GM23338 (cell line): ENCODE measurements at regions not wholly inside any gene's neighbourhood (a gene's known extent, or its start where the extent isn't known, plus 50 kb on each side); places are given as distances from the start of the nearest gene placed in this dataset.

Source experiments
- ATAC-seq: fragments of 200-7000 bp; cut with Tn5 transposase; 3 replicates; pipeline ENCODE4 v1.9.1; 2020
- DNase-seq: peaks from one replicate; pipeline ENCODE4 v3.0.0-alpha.2; 2015; ENCODE audit warnings: low spot score
- H2AFZ ChIP-seq: fragments of 200-600 bp; sonication (generic); 2 replicates; pipeline ENCODE4 v1.8.0; 2016; ENCODE audit warnings: antibody characterized with exemption, mild to moderate bottlenecking, moderate library complexity
- H3F3A ChIP-seq: fragments of 200-600 bp; sonication (generic); replicated peaks from 2 replicates; pipeline ENCODE4 v1.8.0; 2017; ENCODE audit warnings: antibody characterized with exemption, mixed run types, low read depth
- H3K27ac ChIP-seq: fragments of 200-600 bp; sonication (generic); 2 replicates; pipeline ENCODE4 v1.6.1; 2016; ENCODE audit warnings: low read depth
- H3K27me3 ChIP-seq: fragments of 200-600 bp; sonication (generic); 2 replicates; pipeline ENCODE4 v1.8.0; 2016; ENCODE audit warnings: mild to moderate bottlenecking, mixed run types, moderate library complexity; ENCODE audit not compliant: insufficient read depth
- H3K36me3 ChIP-seq: fragments of 200-600 bp; sonication (generic); 2 replicates; pipeline ENCODE4 v1.8.0; 2016; ENCODE audit warnings: mild to moderate bottlenecking; ENCODE audit not compliant: insufficient read depth
- H3K4me1 ChIP-seq: fragments of 200-600 bp; sonication (generic); 2 replicates; pipeline ENCODE4 v1.8.0; 2016; ENCODE audit warnings: mild to moderate bottlenecking, moderate library complexity; ENCODE audit not compliant: insufficient read depth
- H3K4me2 ChIP-seq: fragments of 200-600 bp; sonication (generic); 2 replicates; pipeline ENCODE4 v1.7.1; 2017; ENCODE audit warnings: mixed run types
- H3K4me3 ChIP-seq: fragments of 200-600 bp; sonication (generic); 2 replicates; pipeline ENCODE4 v1.6.1; 2016; ENCODE audit warnings: mixed run types
- H3K79me2 ChIP-seq: fragments of 200-600 bp; sonication (generic); replicated peaks from 2 replicates; pipeline ENCODE4 v1.8.0; 2017; ENCODE audit warnings: mild to moderate bottlenecking; ENCODE audit not compliant: insufficient read depth
- H3K9me2 ChIP-seq: fragments of 200-600 bp; sonication (generic); 2 replicates; pipeline ENCODE4 v1.8.0; 2017; ENCODE audit not compliant: insufficient read depth
- H4K20me1 ChIP-seq: fragments of 200-600 bp; sonication (generic); replicated peaks from 2 replicates; pipeline ENCODE4 v1.8.0; 2017; ENCODE audit warnings: mild to moderate bottlenecking; ENCODE audit not compliant: insufficient read depth
- H3K27ac Mint-ChIP-seq: 2 replicates; pipeline ENCODE4 v1.8.0; 2020; ENCODE audit warnings: inconsistent platforms, mild to moderate bottlenecking, moderate library complexity, mixed read lengths
- H3K27me3 Mint-ChIP-seq: 3 replicates; pipeline ENCODE4 v1.8.0; 2022; ENCODE audit warnings: low read depth, mild to moderate bottlenecking, moderate library complexity, mixed read lengths, inconsistent platforms; ENCODE audit not compliant: insufficient read depth, poor library complexity
- H3K36me3 Mint-ChIP-seq: 3 replicates; pipeline ENCODE4 v1.8.0; 2021; ENCODE audit warnings: low read depth, mild to moderate bottlenecking, inconsistent platforms, moderate library complexity, mixed read lengths
- H3K4me1 Mint-ChIP-seq: 3 replicates; pipeline ENCODE4 v1.8.0; 2020; ENCODE audit warnings: mild to moderate bottlenecking, inconsistent platforms, mixed read lengths
- H3K4me3 Mint-ChIP-seq: 3 replicates; pipeline ENCODE4 v1.8.0; 2021; ENCODE audit warnings: moderate library complexity, mild to moderate bottlenecking, inconsistent platforms, mixed read lengths
- H3K9me3 Mint-ChIP-seq: 3 replicates; pipeline ENCODE4 v1.8.0; 2020; ENCODE audit warnings: moderate library complexity, mild to moderate bottlenecking, inconsistent platforms, mixed read lengths
- CREB1 ChIP-seq: fragments of 250-450 bp; sonication (Bioruptor Pico); IDR thresholded peaks from 2 replicates; pipeline ENCODE4 v1.5.0; 2020; ENCODE audit warnings: low read depth, mild to moderate bottlenecking, moderate library complexity
- EZH2 ChIP-seq: fragments of 200-600 bp; sonication (generic); IDR thresholded peaks from one replicate; pipeline ENCODE4 v1.8.0; 2017; ENCODE audit warnings: antibody characterized with exemption, mild to moderate bottlenecking, low read depth; ENCODE audit not compliant: unreplicated experiment
- EZH2phosphoT487 ChIP-seq: fragments of 200-600 bp; sonication (generic); IDR thresholded peaks from one replicate; pipeline ENCODE4 v1.8.1; 2018; ENCODE audit warnings: antibody characterized with exemption; ENCODE audit not compliant: unreplicated experiment
- JUNB ChIP-seq: IDR thresholded peaks from one replicate; pipeline ENCODE4 v1.6.1; 2016; ENCODE audit warnings: antibody characterized with exemption; ENCODE audit not compliant: unreplicated experiment
- NANOG ChIP-seq: IDR thresholded peaks from 2 replicates; pipeline ENCODE4 v1.6.1; 2016; ENCODE audit warnings: antibody characterized with exemption, borderline replicate concordance
- POLR2AphosphoS5 ChIP-seq: IDR thresholded peaks from 2 replicates; pipeline ENCODE4 v1.6.1; 2016; ENCODE audit warnings: antibody characterized with exemption, low read depth
- STAT1 ChIP-seq: IDR thresholded peaks from one replicate; pipeline ENCODE4 v1.6.1; 2016; ENCODE audit warnings: antibody characterized with exemption; ENCODE audit not compliant: unreplicated experiment
- ZNF114 ChIP-seq: fragments of 250-450 bp; sonication (Bioruptor Pico); IDR thresholded peaks from 2 replicates; pipeline ENCODE4 v1.5.0; 2020; ENCODE audit warnings: mild to moderate bottlenecking, moderate library complexity
- ZNF331 ChIP-seq: fragments of 250-450 bp; sonication (Bioruptor Pico); IDR thresholded peaks from 2 replicates; pipeline ENCODE4 v1.5.0; 2020; ENCODE audit warnings: low read depth, mild to moderate bottlenecking, moderate library complexity
- TF ChIP-seq, protein P1 (sequence below): IDR thresholded peaks from 2 replicates; pipeline ENCODE4 v1.6.1; 2016; ENCODE audit warnings: antibody characterized with exemption
- TF ChIP-seq, protein P2 (sequence below): fragments of 250-450 bp; sonication (Bioruptor Pico); IDR thresholded peaks from 2 replicates; pipeline ENCODE4 v1.5.0; 2020; ENCODE audit warnings: mild to moderate bottlenecking, moderate library complexity
- TF ChIP-seq, protein P3 (sequence below): IDR thresholded peaks from one replicate; pipeline ENCODE4 v1.6.1; 2018; ENCODE audit warnings: antibody characterized with exemption; ENCODE audit not compliant: unreplicated experiment
- TF ChIP-seq, protein P4 (sequence below), 2 experiments: fragments of 200-600 bp in 1 of 2; sonication (generic) in 1 of 2; conservative IDR thresholded peaks; 2 replicates each; pipeline versions ENCODE4 v1.5.1 to v1.6.1; 2016 to 2017; ENCODE audit warnings: antibody characterized with exemption in 2 of 2, low read depth in 2 of 2, mild to moderate bottlenecking in 2 of 2, moderate library complexity in 1 of 2

DNA sequence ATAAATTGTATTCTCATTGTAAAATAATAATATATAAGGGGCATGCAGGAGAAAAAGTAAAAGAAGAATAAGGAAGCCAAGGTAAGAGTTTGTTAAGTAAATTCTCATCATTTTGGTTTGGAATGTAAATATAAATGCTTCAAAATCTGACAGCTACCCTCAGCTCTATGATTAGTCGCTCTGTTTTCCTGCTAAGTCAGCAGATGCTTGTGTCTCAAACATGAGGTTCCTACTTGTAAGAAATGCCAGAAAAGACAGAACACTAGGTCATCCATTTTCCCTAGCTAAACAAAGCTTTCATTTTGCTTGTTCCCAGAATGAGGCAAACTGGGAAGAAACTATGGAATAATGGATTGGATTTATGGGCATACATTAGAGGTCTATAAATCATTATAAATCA is 293.1 kb downstream of the DMRTA1 start:
- Histone ChIP-seq H3F3A (no peaks in the 10 kb centered on the region), H3K36me3 (no peaks in the 10 kb centered on the region), H3K9me2 (no peaks in the 10 kb centered on the region), H4K20me1 (no peaks in the 10 kb centered on the region), H2AFZ (no peak overlapping the region), H3K4me3 (no peak overlapping the region), H3K79me2 (no peaks in the 10 kb centered on the region), H3K27ac (no peak overlapping the region), H3K4me2 (no peak overlapping the region), H3K4me1 (no peaks in the 10 kb centered on the region), H3K27me3 (no peaks in the 10 kb centered on the region)
- DNase-seq = no peak
- H3K4me1 Mint-ChIP-seq = no peaks in the 10 kb centered on the region
- TF ChIP-seq, protein P1, sequence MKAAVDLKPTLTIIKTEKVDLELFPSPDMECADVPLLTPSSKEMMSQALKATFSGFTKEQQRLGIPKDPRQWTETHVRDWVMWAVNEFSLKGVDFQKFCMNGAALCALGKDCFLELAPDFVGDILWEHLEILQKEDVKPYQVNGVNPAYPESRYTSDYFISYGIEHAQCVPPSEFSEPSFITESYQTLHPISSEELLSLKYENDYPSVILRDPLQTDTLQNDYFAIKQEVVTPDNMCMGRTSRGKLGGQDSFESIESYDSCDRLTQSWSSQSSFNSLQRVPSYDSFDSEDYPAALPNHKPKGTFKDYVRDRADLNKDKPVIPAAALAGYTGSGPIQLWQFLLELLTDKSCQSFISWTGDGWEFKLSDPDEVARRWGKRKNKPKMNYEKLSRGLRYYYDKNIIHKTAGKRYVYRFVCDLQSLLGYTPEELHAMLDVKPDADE = no peak
- TF ChIP-seq ZNF114 (CRISPR knock-in tag) (no peak), EZH2phosphoT487 (no peak), ZNF331 (CRISPR knock-in tag) (no peak), EZH2 (no peak), JUNB (no peak), CREB1 (CRISPR knock-in tag) (no peak), STAT1 (no peak), NANOG (no peak), POLR2AphosphoS5 (no peak)
- TF ChIP-seq, protein P2, sequence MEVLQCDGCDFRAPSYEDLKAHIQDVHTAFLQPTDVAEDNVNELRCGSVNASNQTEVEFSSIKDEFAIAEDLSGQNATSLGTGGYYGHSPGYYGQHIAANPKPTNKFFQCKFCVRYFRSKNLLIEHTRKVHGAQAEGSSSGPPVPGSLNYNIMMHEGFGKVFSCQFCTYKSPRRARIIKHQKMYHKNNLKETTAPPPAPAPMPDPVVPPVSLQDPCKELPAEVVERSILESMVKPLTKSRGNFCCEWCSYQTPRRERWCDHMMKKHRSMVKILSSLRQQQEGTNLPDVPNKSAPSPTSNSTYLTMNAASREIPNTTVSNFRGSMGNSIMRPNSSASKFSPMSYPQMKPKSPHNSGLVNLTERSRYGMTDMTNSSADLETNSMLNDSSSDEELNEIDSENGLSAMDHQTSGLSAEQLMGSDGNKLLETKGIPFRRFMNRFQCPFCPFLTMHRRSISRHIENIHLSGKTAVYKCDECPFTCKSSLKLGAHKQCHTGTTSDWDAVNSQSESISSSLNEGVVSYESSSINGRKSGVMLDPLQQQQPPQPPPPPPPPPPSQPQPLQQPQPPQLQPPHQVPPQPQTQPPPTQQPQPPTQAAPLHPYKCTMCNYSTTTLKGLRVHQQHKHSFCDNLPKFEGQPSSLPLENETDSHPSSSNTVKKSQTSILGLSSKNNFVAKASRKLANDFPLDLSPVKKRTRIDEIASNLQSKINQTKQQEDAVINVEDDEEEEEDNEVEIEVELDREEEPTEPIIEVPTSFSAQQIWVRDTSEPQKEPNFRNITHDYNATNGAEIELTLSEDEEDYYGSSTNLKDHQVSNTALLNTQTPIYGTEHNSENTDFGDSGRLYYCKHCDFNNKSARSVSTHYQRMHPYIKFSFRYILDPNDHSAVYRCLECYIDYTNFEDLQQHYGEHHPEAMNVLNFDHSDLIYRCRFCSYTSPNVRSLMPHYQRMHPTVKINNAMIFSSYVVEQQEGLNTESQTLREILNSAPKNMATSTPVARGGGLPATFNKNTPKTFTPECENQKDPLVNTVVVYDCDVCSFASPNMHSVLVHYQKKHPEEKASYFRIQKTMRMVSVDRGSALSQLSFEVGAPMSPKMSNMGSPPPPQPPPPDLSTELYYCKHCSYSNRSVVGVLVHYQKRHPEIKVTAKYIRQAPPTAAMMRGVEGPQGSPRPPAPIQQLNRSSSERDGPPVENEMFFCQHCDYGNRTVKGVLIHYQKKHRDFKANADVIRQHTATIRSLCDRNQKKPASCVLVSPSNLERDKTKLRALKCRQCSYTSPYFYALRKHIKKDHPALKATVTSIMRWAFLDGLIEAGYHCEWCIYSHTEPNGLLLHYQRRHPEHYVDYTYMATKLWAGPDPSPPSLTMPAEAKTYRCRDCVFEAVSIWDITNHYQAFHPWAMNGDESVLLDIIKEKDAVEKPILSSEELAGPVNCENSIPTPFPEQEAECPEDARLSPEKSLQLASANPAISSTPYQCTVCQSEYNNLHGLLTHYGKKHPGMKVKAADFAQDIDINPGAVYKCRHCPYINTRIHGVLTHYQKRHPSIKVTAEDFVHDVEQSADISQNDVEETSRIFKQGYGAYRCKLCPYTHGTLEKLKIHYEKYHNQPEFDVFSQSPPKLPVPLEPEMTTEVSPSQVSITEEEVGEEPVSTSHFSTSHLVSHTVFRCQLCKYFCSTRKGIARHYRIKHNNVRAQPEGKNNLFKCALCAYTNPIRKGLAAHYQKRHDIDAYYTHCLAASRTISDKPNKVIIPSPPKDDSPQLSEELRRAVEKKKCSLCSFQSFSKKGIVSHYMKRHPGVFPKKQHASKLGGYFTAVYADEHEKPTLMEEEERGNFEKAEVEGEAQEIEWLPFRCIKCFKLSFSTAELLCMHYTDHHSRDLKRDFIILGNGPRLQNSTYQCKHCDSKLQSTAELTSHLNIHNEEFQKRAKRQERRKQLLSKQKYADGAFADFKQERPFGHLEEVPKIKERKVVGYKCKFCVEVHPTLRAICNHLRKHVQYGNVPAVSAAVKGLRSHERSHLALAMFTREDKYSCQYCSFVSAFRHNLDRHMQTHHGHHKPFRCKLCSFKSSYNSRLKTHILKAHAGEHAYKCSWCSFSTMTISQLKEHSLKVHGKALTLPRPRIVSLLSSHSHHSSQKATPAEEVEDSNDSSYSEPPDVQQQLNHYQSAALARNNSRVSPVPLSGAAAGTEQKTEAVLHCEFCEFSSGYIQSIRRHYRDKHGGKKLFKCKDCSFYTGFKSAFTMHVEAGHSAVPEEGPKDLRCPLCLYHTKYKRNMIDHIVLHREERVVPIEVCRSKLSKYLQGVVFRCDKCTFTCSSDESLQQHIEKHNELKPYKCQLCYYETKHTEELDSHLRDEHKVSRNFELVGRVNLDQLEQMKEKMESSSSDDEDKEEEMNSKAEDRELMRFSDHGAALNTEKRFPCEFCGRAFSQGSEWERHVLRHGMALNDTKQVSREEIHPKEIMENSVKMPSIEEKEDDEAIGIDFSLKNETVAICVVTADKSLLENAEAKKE (CRISPR knock-in tag) = no peak
- TF ChIP-seq, protein P3, sequence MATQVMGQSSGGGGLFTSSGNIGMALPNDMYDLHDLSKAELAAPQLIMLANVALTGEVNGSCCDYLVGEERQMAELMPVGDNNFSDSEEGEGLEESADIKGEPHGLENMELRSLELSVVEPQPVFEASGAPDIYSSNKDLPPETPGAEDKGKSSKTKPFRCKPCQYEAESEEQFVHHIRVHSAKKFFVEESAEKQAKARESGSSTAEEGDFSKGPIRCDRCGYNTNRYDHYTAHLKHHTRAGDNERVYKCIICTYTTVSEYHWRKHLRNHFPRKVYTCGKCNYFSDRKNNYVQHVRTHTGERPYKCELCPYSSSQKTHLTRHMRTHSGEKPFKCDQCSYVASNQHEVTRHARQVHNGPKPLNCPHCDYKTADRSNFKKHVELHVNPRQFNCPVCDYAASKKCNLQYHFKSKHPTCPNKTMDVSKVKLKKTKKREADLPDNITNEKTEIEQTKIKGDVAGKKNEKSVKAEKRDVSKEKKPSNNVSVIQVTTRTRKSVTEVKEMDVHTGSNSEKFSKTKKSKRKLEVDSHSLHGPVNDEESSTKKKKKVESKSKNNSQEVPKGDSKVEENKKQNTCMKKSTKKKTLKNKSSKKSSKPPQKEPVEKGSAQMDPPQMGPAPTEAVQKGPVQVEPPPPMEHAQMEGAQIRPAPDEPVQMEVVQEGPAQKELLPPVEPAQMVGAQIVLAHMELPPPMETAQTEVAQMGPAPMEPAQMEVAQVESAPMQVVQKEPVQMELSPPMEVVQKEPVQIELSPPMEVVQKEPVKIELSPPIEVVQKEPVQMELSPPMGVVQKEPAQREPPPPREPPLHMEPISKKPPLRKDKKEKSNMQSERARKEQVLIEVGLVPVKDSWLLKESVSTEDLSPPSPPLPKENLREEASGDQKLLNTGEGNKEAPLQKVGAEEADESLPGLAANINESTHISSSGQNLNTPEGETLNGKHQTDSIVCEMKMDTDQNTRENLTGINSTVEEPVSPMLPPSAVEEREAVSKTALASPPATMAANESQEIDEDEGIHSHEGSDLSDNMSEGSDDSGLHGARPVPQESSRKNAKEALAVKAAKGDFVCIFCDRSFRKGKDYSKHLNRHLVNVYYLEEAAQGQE = no peak
- TF ChIP-seq, protein P4, sequence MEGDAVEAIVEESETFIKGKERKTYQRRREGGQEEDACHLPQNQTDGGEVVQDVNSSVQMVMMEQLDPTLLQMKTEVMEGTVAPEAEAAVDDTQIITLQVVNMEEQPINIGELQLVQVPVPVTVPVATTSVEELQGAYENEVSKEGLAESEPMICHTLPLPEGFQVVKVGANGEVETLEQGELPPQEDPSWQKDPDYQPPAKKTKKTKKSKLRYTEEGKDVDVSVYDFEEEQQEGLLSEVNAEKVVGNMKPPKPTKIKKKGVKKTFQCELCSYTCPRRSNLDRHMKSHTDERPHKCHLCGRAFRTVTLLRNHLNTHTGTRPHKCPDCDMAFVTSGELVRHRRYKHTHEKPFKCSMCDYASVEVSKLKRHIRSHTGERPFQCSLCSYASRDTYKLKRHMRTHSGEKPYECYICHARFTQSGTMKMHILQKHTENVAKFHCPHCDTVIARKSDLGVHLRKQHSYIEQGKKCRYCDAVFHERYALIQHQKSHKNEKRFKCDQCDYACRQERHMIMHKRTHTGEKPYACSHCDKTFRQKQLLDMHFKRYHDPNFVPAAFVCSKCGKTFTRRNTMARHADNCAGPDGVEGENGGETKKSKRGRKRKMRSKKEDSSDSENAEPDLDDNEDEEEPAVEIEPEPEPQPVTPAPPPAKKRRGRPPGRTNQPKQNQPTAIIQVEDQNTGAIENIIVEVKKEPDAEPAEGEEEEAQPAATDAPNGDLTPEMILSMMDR (conservative IDR thresholded peaks at IDR 0.05; ENCODE audit: low read depth in 2 of 2) = no peak
- H3K27ac Mint-ChIP-seq = no peak overlapping the region
- no peak for ATAC-seq
- H3K36me3 Mint-ChIP-seq = no peaks in the 10 kb centered on the region
- no peak overlapping the region for H3K4me3 Mint-ChIP-seq
- peaks cover 3% of the 10 kb centered on the region for H3K27me3 Mint-ChIP-seq
- H3K9me3 Mint-ChIP-seq = no peaks in the 10 kb centered on the region; the same call in 2 of the 3 replicates
